ENCODE measurements at regions not wholly inside any gene's neighbourhood (a gene's known extent, or its start where the extent isn't known, plus 50 kb on each side); places are given as distances from the start of the nearest gene placed in this dataset.
"Not testable (repeated sequence)": the region's sequence is repeated elsewhere in the genome, so short reads cannot be mapped to it uniquely, and the experiment has no call there.

DNA sequence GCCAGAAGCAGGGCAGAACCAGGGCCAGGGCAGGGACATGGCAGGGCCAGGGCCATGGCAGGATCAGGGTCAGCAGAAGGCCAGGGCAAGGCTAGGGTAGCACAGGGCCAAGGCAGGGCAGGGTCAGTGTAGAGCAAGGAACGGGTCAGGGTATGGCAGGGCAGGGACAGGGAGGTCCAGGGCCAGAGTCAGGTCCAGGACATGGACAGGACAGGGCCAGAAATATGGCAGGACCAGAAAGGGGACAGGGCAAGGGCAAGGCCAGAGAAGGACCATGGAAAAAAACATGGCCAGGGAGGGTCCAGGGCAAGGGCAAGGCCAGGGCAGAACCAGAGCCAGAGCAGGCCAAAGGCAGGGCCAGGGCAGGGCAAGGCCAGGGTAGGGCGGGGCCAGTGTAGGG is 2870.7 kb downstream of the RPIA start:
- TF ChIP-seq JUNB (IDR thresholded peaks at IDR 0.05; ENCODE audit: unreplicated experiment); POLR2AphosphoS5 (IDR thresholded peaks at IDR 0.05; ENCODE audit: low read depth): not testable (repeated sequence)
- TF ChIP-seq, protein P1, sequence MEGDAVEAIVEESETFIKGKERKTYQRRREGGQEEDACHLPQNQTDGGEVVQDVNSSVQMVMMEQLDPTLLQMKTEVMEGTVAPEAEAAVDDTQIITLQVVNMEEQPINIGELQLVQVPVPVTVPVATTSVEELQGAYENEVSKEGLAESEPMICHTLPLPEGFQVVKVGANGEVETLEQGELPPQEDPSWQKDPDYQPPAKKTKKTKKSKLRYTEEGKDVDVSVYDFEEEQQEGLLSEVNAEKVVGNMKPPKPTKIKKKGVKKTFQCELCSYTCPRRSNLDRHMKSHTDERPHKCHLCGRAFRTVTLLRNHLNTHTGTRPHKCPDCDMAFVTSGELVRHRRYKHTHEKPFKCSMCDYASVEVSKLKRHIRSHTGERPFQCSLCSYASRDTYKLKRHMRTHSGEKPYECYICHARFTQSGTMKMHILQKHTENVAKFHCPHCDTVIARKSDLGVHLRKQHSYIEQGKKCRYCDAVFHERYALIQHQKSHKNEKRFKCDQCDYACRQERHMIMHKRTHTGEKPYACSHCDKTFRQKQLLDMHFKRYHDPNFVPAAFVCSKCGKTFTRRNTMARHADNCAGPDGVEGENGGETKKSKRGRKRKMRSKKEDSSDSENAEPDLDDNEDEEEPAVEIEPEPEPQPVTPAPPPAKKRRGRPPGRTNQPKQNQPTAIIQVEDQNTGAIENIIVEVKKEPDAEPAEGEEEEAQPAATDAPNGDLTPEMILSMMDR (conservative IDR thresholded peaks at IDR 0.05; ENCODE audit: low read depth in 2 of 2) = not testable (repeated sequence)
- TF ChIP-seq, protein P2, sequence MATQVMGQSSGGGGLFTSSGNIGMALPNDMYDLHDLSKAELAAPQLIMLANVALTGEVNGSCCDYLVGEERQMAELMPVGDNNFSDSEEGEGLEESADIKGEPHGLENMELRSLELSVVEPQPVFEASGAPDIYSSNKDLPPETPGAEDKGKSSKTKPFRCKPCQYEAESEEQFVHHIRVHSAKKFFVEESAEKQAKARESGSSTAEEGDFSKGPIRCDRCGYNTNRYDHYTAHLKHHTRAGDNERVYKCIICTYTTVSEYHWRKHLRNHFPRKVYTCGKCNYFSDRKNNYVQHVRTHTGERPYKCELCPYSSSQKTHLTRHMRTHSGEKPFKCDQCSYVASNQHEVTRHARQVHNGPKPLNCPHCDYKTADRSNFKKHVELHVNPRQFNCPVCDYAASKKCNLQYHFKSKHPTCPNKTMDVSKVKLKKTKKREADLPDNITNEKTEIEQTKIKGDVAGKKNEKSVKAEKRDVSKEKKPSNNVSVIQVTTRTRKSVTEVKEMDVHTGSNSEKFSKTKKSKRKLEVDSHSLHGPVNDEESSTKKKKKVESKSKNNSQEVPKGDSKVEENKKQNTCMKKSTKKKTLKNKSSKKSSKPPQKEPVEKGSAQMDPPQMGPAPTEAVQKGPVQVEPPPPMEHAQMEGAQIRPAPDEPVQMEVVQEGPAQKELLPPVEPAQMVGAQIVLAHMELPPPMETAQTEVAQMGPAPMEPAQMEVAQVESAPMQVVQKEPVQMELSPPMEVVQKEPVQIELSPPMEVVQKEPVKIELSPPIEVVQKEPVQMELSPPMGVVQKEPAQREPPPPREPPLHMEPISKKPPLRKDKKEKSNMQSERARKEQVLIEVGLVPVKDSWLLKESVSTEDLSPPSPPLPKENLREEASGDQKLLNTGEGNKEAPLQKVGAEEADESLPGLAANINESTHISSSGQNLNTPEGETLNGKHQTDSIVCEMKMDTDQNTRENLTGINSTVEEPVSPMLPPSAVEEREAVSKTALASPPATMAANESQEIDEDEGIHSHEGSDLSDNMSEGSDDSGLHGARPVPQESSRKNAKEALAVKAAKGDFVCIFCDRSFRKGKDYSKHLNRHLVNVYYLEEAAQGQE (IDR thresholded peaks at IDR 0.05; ENCODE audit: unreplicated experiment) = not testable (repeated sequence)

All from GM23338 (cell line).